Kidney capillary endothelial cell (primary cell): ENCODE measurements at regions not wholly inside any gene's neighbourhood (a gene's known extent, or its start where the extent isn't known, plus 50 kb on each side); places are given as distances from the start of the nearest gene placed in this dataset.
"Not testable (repeated sequence)": the region's sequence is repeated elsewhere in the genome, so short reads cannot be mapped to it uniquely, and the experiment has no call there.

ENCODE experiments used
- DNase-seq: peaks from one replicate; pipeline ENCODE4 v3.0.0-alpha.2; 2018; ENCODE audit warnings: low spot score

DNA sequence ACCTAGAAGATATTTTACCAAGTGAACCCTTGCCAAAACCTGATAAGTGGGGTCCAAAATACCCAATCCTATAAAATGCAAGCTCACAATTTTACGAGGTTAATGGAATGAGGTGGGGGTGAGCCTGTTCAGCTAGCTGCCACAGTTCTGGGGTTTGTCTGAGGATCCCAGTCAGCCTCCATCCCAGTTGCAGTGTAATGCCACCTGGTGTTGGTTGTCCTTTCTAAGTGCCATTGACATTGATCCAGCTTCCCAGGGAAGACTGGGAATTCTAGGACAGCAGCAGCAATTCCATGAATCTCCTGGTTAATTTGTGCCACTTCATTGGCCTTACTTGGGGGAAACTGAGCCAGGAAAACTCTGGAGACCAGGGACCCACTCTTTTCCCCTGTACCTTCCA is 298.3 kb downstream of the RWDD3 start:
- no peak for DNase-seq

DNA sequence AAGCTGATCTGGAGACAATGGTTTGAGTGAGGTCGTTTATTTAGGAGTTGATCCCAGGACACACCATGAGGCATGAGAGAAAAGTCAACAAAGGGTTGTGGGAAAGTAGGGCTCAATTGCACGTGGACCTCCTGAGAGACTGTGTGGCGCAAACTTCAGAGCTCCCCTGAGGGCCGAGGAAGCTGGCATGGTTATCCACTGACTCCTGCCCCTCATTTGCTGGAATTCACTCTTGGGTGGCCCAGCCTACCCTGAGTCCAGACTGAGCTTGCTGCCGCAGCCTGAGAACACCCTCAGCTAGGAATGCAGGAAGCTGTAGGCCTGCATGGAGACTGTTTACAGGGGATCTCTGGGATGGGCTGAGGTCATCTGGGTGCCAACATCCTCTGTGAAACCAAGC is 301.0 kb downstream of the RWDD3 start:
- DNase-seq, result no peak

DNA sequence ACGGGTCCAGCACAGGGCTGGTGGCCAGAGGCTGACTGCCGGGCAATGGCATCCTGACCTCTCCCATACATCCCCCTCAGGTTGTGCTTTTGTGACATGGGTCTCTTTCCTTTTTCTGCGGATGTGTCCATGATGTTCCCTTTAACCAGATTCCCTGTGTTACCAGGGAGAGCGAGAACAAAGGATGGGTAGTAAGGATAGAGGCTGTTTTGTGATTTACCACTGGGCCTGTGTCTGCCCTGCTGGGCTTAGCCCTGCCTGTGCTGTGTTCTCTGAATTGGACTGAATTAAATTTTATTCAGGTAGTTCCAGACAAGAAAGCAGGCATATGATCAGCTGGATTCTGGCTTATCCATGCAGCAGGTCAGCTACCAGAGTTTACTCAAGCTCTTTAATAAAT is 301.6 kb downstream of the RWDD3 start:
- DNase-seq, result no peak

DNA sequence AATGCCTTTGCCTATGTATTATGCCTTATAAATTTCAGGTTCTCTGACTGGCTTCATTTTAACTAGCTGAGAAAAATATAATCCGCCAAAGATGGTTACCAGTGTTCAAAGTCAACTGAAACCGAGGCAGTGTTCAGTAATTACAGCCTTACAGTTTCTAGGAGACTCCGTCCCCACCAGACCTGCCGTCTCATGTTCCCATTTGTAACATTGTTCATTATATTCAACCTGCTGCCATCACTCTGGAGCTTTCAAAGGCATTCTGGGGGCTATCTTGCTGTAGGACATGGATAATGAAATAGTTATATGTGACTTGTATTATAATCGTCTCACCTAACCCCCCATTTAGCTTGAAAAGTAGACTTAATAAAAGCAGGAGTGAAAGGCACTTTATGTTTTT is 302.5 kb downstream of the RWDD3 start:
- no peak for DNase-seq

DNA sequence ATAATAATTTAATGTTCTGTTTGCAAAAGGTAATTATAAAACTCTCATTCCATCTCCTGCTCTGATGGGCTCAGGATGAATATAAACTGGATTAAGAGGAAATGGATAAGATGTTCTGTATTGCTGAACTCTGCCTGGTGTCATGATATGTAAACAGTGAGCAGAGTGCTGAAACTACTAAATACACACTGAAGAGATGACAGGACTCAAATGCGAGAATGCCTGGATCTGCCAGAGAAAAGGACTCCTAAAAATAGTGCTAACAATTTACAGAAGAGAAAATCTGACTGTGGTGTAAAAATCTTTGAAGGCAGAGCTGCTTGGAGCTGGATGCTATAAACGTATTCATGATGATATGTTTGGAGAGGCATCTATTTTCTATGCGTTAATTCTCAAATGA is 303.2 kb downstream of the RWDD3 start:
- DNase-seq, result no peak

DNA sequence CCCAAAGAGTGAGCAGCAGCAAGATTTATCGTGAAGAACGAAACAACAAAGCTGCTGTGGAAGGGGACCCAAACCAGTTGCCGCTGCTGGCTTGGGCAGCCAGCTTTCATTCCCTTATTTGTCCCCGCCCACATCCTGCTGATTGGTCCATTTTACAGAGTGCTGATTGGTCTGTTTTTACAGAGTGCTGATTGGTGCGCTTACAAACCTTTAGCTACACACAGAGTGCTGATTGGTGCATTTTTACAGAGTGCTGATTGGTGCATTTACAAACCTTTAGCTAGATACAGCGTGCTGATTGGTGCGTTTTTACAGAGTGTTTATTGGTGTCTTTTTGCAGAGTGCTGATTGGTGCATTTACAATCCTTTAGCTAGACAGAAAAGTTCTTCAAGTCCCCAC is 304.2 kb downstream of the RWDD3 start:
- DNase-seq, result not testable (repeated sequence)

DNA sequence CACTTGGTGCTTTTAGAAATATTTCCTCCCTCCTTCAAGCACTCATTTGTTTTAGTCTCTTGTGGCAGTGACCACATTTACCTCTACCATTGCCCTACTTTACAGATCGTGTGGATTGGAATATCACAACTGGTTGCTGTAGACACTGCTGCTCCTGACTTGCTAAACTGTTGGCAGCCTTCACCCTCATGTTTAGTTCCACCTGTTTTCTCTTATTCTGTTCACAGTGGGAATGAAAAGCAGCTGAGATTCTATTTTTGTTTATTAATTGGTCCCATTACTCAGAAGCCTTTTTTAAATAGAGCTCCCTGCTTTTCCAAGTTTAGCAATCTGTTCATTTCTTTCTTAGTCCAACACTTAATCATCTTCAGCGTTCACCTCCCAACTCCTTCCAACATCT is 308.9 kb downstream of the RWDD3 start:
- DNase-seq, result no peak

DNA sequence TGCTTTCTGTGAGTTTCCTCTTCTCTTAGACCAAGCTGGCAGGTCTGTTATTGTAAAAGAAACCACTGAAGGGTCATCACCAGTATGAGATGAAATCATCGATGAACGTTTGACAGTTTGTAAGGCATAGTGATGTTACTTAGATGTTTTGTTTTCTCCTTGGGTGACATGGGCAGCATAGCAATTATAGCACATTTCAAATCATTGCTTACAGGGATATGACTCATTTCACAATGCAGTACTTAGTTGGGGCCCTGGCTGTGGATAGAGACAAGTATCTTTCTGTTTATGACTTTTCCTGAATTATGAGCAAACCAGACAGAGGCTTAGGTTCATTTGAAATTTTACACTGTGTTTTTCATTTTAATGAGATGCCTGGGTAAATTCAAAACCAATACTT is 313.0 kb downstream of the RWDD3 start:
- DNase-seq, result no peak

DNA sequence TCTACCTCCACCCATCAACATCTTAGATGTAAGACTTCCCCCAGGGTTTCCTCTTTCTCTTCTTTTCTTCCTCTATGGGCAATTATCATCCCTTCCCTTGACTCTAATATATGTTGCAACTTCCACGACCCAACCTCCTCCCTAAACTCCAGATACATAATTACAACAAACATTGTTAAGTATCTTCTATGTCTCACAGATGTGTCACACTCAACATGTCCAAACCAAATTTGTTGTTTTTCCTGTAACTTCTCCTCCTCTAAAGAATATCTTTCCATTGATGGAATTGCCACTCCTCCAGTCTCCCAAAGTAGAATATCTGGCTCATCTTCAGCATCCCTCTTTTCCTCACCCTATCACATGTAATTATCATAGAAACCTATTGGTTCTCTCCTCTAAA is 314.2 kb downstream of the RWDD3 start:
- DNase-seq, result no peak

DNA sequence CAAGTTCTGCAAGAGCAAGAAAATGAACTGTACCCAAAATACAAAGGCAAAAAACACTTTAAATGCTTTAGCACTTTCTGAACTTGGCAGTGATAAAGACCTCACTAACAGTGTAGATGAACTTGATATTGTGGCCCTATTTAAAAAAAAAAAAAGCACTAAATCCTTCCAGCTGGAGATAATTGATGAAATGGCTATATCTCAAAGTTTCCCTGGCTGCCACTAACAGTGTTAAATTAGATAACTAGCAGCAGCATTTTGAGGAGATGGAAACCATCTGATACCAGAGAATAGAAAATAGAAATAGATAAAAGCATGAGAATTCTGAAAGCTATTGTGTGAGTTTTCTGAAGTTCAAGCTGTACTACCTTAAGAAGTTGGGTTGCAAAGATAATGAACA is 317.2 kb downstream of the RWDD3 start:
- no peak for DNase-seq

DNA sequence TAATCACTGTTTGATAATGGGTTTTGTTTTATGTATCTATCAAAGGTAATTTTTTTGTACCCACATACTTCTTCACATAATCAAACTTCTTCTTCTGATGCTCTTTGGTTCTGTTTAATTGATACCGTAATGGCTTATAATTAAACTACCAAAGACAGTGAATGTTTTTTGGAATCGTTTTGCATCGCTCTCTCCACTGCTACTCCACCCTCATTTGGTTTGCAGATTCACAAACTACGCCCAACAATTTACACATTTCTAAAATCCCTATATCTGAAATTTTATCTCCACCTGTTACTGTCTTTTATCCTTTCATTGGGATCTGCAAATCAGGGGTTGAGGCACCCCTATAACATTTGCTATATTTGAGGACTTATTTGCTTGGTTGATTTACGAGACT is 319.6 kb downstream of the RWDD3 start:
- no peak for DNase-seq

DNA sequence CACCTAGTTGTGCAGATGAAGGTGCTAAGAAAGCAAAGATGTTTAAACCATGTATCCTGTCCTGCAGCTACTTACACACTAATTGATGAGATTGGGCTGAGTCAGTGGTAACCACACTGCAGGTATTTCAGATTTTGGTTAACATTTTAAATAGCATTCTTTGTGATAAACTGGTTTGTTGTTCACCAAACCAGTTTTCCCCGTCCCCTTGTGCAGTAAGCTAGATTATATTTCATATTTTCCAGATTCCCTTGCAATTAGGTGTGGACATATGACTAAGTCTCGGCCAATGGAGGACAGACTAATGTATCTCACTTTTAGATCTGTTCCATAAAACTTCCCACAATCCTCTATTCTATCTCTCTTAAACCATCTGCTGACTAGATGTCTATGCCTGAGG is 320.4 kb downstream of the RWDD3 start:
- DNase-seq, result no peak

DNA sequence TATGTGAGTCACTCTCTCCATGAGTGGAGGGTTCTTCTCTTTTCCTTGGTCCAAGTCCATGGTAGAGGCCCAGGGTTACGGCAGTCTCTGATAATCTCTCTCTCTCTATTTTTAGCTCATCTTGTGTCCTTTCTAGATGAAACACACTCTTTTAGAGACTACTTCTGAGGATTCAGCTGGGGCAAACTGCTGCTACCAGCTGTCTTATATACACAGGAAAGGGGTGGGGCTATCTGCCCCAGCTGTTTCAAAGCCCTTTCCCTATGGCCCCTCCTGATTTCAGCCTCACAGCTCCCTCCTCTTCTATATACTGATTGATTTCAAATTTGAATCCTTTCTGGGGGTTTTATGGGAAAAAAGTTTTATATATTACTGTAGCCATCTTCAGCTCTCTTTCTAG is 324.8 kb downstream of the RWDD3 start:
- DNase-seq, result no peak

DNA sequence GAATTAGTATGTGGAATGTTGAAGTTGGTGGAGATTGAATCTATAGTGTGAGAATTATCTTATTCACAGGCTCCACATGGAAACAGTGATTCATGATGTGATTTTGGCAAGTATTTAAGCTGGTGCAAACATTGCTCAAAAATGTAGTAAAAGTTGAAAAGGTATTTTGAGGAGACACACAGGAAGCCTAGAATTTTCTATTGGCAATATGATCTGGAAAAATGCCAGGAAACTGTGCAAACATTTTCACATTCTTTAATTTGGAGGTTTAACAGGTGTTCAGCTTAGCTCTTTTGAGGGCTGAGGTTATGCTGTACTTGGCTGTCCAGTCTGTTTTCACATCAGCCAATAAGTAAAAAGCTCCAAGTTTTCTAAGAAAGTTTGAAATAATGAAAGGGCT is 327.3 kb downstream of the RWDD3 start:
- no peak for DNase-seq

DNA sequence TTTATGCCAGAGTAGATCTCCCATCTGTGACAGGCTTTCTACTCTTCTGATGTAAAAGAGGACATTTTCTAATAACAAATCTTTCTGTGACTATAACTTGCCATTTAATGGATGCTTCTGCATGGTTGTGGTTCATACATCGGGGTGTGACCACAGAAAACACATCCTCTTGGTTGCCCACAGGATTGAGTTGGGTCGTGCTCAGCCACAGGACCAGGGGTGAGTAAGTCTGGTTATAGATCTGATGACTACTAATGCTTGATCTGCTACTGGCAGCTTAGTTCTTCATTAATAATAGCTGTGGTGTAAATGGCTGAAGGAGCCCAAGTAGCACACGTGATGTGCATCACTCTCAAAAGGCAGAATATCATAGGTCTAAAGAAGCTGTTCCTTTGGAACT is 328.2 kb downstream of the RWDD3 start:
- DNase-seq, result no peak

DNA sequence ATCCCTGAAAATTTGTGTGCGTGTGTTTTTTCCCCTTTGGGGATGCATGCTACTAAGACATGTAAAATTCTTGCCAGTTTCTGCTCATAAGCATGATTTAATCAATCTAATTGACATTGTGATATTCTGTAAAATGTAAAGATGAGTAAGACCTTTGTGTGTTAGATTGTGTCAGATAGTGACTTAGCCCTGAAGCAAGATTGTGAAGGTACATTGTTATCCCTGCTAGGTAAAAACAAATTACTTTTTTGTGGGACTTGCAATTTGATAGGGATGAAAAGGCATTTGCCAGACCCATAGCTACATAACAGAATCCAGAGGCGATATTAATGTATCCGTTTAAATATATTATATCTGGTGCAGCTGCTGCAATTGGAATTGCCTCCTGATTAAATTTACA is 338.0 kb downstream of the RWDD3 start:
- DNase-seq, result no peak

DNA sequence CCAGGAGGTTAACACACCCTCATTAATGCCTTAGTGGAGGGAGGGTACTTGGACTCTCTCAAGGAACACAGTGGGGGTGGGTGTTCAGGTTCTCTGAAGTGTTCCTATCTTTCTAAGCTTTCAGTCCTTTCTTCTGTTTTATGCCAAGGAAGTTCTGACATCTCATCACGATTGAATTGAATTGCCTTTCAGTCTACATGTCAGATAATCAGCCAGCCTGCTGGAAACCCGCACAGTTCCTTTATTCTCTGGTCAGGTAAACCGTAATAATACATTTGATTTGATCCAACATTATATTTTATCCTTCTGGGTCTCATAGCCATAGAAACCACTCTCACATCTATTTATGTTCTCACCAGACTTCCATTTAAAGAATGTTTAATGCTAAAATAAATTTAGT is 339.0 kb downstream of the RWDD3 start:
- no peak for DNase-seq

DNA sequence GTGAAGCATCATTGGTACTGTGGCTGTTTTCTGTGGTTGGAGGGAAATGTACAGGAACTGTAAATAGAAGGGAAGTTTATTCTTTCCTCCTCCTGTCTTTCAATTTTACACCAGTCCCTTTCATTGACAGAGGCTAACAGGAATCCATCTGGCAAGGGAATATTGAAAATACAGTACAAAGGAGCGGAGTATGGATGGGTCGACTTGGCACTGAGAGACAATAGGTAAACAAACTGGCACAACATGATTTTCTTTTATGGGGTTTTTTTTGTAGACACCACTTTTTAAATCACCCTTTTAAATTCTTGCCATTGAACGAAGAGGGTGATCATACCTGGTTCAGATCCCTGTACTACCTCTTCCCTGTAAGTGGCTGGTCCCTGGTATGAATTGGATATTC is 341.3 kb downstream of the RWDD3 start:
- DNase-seq, result no peak

DNA sequence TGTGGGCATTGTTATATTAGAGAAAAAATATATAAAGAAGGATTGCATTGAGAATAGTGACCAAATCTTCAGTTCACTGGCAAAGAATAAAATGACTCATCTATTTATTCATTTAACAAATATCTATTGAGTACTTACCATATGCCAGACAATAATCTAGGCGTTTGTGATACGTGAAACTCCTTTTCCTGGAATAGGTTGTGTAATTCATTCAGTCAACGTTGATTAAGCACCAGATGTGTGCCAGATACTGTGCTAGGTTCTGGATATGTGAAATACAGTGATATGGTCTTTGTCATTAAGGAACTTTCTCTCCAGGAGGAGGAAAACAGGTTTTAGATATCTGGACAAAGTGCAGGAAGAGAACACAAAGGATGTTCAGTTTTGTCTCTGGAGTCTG is 344.5 kb downstream of the RWDD3 start:
- DNase-seq, result no peak

DNA sequence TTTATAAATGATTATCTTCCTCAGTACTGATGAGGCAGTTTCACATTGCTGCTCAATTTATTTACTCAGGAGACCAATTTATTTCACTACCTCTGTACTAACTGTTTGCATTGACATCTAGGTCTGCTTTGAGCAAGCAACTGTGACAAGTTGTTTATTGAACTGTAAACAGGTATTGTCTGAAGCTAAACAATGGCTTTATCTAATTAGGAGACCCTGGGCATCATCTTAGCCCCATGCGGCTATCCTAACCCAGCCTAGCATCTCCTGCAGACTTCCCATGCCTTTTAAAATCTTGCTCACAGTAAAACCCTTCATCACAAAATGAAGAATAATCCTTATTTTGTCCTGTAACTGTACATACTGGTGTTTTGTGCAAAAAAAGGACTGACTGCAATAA is 348.2 kb downstream of the RWDD3 start:
- no peak for DNase-seq

DNA sequence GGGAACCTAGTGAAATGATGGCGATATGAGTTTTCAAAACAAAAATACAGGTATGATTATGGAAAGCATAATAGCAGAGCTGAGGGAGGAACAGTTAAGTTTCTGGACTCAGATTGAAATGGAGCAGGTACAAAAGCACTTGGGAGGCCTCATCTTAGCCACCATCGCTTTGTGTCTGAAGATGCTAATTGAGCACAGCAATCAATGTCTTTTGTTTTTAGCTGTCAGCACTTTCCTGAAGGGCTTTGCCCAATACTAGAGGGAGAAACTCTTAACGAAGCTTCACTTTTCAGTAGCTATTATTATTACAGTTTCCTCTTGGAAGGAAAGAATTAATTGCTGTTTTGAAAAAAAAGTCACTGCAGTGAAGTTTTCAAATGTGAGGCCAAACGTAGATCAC is 348.7 kb downstream of the RWDD3 start:
- DNase-seq, result no peak

DNA sequence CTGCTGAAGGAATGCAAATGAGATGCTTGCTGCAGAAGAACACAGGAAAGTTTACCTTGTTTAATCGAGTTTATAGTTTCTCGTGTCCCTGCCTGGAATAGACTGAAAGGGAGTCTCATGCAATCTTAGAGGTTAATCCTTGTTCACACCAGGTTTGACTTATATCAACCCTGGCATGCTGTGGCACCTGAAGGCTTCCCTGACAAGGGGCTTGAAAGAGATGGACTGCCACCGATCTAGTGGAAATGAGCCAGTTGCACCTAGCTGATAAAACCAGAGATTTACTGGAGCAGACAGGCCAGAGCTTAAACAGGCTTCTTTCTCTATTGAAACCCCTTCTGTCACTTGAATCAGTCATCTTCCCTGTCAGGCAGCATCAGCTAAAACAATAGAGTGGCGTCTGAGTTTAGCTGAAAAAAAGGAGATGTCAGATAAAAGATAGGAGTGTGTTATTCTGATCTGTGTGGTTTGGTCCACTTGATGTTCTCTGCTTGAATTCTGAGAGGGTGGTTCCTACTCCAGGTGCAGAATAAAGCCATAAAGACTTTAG is 349.7 kb downstream of the RWDD3 start:
- no peak for DNase-seq

DNA sequence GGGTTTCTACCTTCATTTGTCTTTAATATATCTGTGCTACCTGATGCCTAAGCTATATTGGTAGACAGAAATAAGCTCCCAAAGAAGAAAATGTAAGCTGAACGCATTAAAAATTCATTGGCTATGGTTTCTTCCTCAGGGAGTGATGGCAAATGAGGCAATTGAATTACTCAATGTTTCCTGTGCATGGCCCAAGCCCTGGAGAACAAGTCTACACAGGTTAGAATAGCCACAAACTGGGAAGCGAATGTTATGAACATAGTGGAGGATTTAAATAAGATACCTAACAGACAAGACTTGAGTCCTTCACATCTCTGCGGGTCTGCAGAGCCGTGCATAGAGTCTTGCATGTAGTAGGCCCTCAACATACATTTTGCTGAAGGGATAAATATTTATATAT is 350.3 kb downstream of the RWDD3 start:
- no peak for DNase-seq

DNA sequence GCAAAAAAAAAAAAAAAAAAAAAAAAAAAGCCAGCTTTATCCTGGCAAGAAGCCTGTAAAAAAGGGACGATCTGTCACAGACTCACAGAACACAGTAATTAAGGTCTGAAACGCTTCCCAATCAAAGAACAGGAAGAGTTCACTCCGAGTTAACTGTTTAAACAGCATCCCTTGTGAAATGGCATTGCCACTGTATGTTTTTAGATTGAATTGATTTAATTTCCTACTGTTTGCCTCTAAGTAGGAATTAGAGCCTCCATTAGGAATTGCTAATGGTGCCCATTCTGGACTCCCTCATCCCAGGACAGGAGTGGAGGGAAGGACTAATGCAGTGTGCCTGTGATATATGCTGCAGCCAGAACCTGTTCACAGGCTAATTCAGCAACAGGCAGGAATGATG is 370.8 kb downstream of the RWDD3 start:
- no peak for DNase-seq

DNA sequence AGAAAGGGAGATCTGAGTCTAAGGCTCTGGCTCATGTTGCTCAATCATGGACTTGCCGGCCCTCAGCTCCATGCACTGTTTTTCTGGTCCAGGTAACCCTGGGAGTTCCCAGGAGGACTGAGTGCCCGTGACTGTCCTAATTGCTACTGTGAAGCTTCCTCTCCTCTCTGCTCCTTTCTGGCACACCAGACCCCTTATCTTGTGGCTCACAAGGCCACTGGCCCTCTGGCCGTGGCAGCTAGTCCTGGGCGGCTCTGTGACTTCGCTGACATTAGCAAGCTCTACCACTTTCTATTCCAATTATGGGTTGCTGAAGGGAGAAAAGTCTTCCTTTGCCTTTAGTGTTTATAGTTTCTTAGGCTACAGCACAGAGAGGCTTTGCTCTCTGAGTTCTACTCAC is 380.2 kb downstream of the RWDD3 start:
- DNase-seq, result no peak
